Psoas muscle (tissue), 7 donors: ENCODE measurements at regions not wholly inside any gene's neighbourhood (a gene's known extent, or its start where the extent isn't known, plus 50 kb on each side); places are given as distances from the start of the nearest gene placed in this dataset.

ENCODE experiments used
- ATAC-seq, 4 donors: fragments of 200-7000 bp; cut with Tn5 transposase; one replicate each; pipeline ENCODE4 v1.9.1; 2020; ENCODE audit warnings: moderate library complexity in 3 of 4, mild to moderate bottlenecking in 2 of 4
- DNase-seq, 2 donors: peaks; one replicate each; pipeline ENCODE4 v3.0.0-alpha.2; 2020
- H3K27ac ChIP-seq: fragments of 200-600 bp; one replicate; pipeline ENCODE4 v1.8.0; 2022
- H3K27me3 ChIP-seq, 3 donors: fragments of 200-600 bp in 1 of 3; one replicate each; pipeline versions ENCODE4 v1.6.1 to v1.8.0; 2013 to 2022; ENCODE audit warnings: low read length in 2 of 3, mild to moderate bottlenecking in 2 of 3, moderate library complexity in 1 of 3; ENCODE audit not compliant: insufficient read depth in 3 of 3
- H3K36me3 ChIP-seq, 2 donors: fragments of 200-600 bp in 1 of 2; one replicate each; pipeline versions ENCODE4 v1.6.1 to v1.8.0; 2013 to 2022; ENCODE audit warnings: low read depth in 1 of 2, mild to moderate bottlenecking in 1 of 2, moderate library complexity in 1 of 2; ENCODE audit not compliant: insufficient read depth in 1 of 2
- H3K4me1 ChIP-seq: fragments of 200-600 bp; one replicate; pipeline ENCODE4 v1.8.0; 2022
- H3K4me3 ChIP-seq: fragments of 200-600 bp; one replicate; pipeline ENCODE4 v1.8.0; 2022; ENCODE audit warnings: mild to moderate bottlenecking
- H3K9me3 ChIP-seq: fragments of 200-600 bp; one replicate; pipeline ENCODE4 v1.8.0; 2022
- WGBS, 3 donors: extraction: QIAGEN DNeasy Blood & Tissue Kit; methylation state at CpG; one replicate each; pipeline versions ENCODE4 v1.1.6 to v1.1.7; 2013; 5-methylcytosine and 5-hydroxymethylcytosine counted together
- intact Hi-C, 2 donors: fragments of 100-400 bp; cut with DNase I; formaldehyde crosslinking; loops; one replicate each; pipeline versions ENCODE4 v1.11.0 to v1.14.2; 2022
- TF ChIP-seq, protein P1 (sequence below): fragments of 200-600 bp; IDR thresholded peaks from one replicate; pipeline ENCODE4 v1.8.0; 2022; ENCODE audit warnings: antibody characterized with exemption
- donor health status: healthy with polysubstance abuse.
- donor health status: DM: no; HTN: no; CAD: no; lungs with moderate emphysema.
- donor health status: Bipolar disorder and iron deficiency.
- donor health status: healthy.
- donor health status: DM: yes; HTN: yes; CAD: no.
- donor health status: DM: no; HTN: no; CAD: no.
- donor health status: DM: yes; HTN: yes; CAD: no.

- Histone ChIP-seq H3K36me3 (no peaks in the 10 kb centered on the region), H3K27ac (no peak overlapping the region), H3K27me3 (no peaks in the 10 kb centered on the region), H3K4me3 (no peak overlapping the region), H3K4me1 (peaks cover 11% of the 10 kb centered on the region), H3K9me3 (no peaks in the 10 kb centered on the region)
- 63 to 89% (median 86%) methylated on average over 2 of the region's 2 CpGs for WGBS, 3 donors
- no peak for DNase-seq
- intact Hi-C loops, result no loop called here
- TF ChIP-seq, protein P1, sequence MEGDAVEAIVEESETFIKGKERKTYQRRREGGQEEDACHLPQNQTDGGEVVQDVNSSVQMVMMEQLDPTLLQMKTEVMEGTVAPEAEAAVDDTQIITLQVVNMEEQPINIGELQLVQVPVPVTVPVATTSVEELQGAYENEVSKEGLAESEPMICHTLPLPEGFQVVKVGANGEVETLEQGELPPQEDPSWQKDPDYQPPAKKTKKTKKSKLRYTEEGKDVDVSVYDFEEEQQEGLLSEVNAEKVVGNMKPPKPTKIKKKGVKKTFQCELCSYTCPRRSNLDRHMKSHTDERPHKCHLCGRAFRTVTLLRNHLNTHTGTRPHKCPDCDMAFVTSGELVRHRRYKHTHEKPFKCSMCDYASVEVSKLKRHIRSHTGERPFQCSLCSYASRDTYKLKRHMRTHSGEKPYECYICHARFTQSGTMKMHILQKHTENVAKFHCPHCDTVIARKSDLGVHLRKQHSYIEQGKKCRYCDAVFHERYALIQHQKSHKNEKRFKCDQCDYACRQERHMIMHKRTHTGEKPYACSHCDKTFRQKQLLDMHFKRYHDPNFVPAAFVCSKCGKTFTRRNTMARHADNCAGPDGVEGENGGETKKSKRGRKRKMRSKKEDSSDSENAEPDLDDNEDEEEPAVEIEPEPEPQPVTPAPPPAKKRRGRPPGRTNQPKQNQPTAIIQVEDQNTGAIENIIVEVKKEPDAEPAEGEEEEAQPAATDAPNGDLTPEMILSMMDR, result no peak
- no peak for ATAC-seq
Measured at GRCh38 chr15:99481951-99482230, 83.9 kb upstream of the MEF2A start.

- TF ChIP-seq, protein P1, result no peak
- ATAC-seq (no peak), DNase-seq (no peak)
- peaks cover 11% of the 10 kb centered on the region for H3K4me1 ChIP-seq
- H3K27me3 ChIP-seq, result no peaks in the 10 kb centered on the region
- no peaks in the 10 kb centered on the region for H3K36me3 ChIP-seq
- WGBS, 3 donors, result 87 to 100% (median 96%) methylated on average over 4 of the region's 4 CpGs
- H3K4me3 ChIP-seq, result no peak overlapping the region
- H3K9me3 ChIP-seq, result no peaks in the 10 kb centered on the region
- intact Hi-C loops, result no loop called here
- H3K27ac ChIP-seq, result no peak overlapping the region
Measured at GRCh38 chr15:99482993-99483392, 82.8 kb upstream of the MEF2A start.

GRCh38 chr15:99485153-99485961, 80.4 kb upstream of the MEF2A start:
- DNase-seq, result no peak
- Histone ChIP-seq H3K27me3 (no peaks in the 10 kb centered on the region), H3K4me1 (peaks cover 11% of the 10 kb centered on the region), H3K27ac (peak overlapping the region; percentile 81), H3K9me3 (no peaks in the 10 kb centered on the region), H3K4me3 (peak overlapping the region; percentile 50), H3K36me3 (no peaks in the 10 kb centered on the region)
- ATAC-seq, result peak in 1 of 4 donors; percentile 9
- intact Hi-C loops, result loop anchor here in 1 of 2 donors (5.0 kb wide), 1 partner anchor 78 kb away; no protein-coding TSS in a partner anchor
- TF ChIP-seq, protein P1, result no peak
- WGBS, 3 donors, result 70 to 78% (median 71%) methylated on average over 11 of the region's 11 CpGs

- intact Hi-C loops, result loop anchor here in 1 of 2 donors (5.0 kb wide), 1 partner anchor 79 kb away; no protein-coding TSS in a partner anchor
- Histone ChIP-seq H3K4me1 (peaks cover 11% of the 10 kb centered on the region), H3K36me3 (no peaks in the 10 kb centered on the region), H3K9me3 (no peaks in the 10 kb centered on the region), H3K27ac (peak overlapping the region; percentile 81), H3K4me3 (peak overlapping the region; percentile 50), H3K27me3 (no peaks in the 10 kb centered on the region)
- WGBS, 3 donors, result 22 to 35% (median 26%) methylated on average over 9 of the region's 9 CpGs
- no peak for DNase-seq
- TF ChIP-seq, protein P1, result no peak
- ATAC-seq, result peak; percentile 12 to 41 (median 24)
Measured at GRCh38 chr15:99485992-99486370, 79.8 kb upstream of the MEF2A start.
